Glutamatergic neuron (in vitro differentiated cells): ENCODE measurements at regions not wholly inside any gene's neighbourhood (a gene's known extent, or its start where the extent isn't known, plus 50 kb on each side); places are given as distances from the start of the nearest gene placed in this dataset.
"Not testable (repeated sequence)": the region's sequence is repeated elsewhere in the genome, so short reads cannot be mapped to it uniquely, and the experiment has no call there.

Experiments
- DNase-seq: peaks from one replicate; pipeline ENCODE4 v3.0.0; 2022
- H3K27ac Mint-ChIP-seq: one replicate; pipeline ENCODE4 v1.8.0; 2020; ENCODE audit warnings: mild to moderate bottlenecking, mixed read lengths, inconsistent platforms; ENCODE audit not compliant: unreplicated experiment
- H3K27me3 Mint-ChIP-seq: one replicate; pipeline ENCODE4 v1.8.0; 2020; ENCODE audit warnings: mild to moderate bottlenecking, moderate library complexity, mixed read lengths, inconsistent platforms; ENCODE audit not compliant: unreplicated experiment
- H3K36me3 Mint-ChIP-seq: one replicate; pipeline ENCODE4 v1.8.0; 2020; ENCODE audit warnings: mild to moderate bottlenecking, mixed read lengths, inconsistent platforms; ENCODE audit not compliant: unreplicated experiment
- H3K4me1 Mint-ChIP-seq: one replicate; pipeline ENCODE4 v1.8.0; 2020; ENCODE audit warnings: mild to moderate bottlenecking, low read depth, mixed read lengths, inconsistent platforms; ENCODE audit not compliant: unreplicated experiment
- H3K4me3 Mint-ChIP-seq: one replicate; pipeline ENCODE4 v1.8.0; 2020; ENCODE audit warnings: mild to moderate bottlenecking, mixed read lengths, inconsistent platforms; ENCODE audit not compliant: unreplicated experiment
- H3K9me3 Mint-ChIP-seq: one replicate; pipeline ENCODE4 v1.8.0; 2020; ENCODE audit warnings: mild to moderate bottlenecking, moderate library complexity, mixed read lengths, inconsistent platforms; ENCODE audit not compliant: unreplicated experiment
- CTCF ChIP-seq: fragments of 200-600 bp; sonication (generic); IDR thresholded peaks from one replicate; pipeline ENCODE4 v1.5.0; 2021; ENCODE audit not compliant: partially characterized antibody, unreplicated experiment

- H3K36me3 Mint-ChIP-seq = no peaks in the 10 kb centered on the region
Observed at GRCh38 chr1:165965857-165966256, 138.4 kb downstream of the UCK2 start.

GRCh38 chr1:165969366-165969765 is 142.0 kb downstream of the UCK2 start:
- not testable (repeated sequence) for H3K36me3 Mint-ChIP-seq, DNase-seq, H3K4me1 Mint-ChIP-seq, H3K27me3 Mint-ChIP-seq, H3K4me3 Mint-ChIP-seq, H3K9me3 Mint-ChIP-seq, H3K27ac Mint-ChIP-seq

More at GRCh38 chr1:165965857-165966256, 138.4 kb downstream of the UCK2 start:
- no peak for DNase-seq
- no peak for TF ChIP-seq CTCF
- Mint-ChIP-seq H3K27me3 (no peaks in the 10 kb centered on the region), H3K27ac (no peak overlapping the region), H3K4me1 (no peaks in the 10 kb centered on the region), H3K4me3 (no peak overlapping the region), H3K9me3 (no peaks in the 10 kb centered on the region)

- no peak for TF ChIP-seq CTCF
- peaks cover 4% of the 10 kb centered on the region for H3K9me3 Mint-ChIP-seq
- peaks cover 1% of the 10 kb centered on the region for H3K27me3 Mint-ChIP-seq
- H3K27ac Mint-ChIP-seq = no peak overlapping the region
- no peak overlapping the region for H3K4me3 Mint-ChIP-seq
- DNase-seq = no peak
- no peaks in the 10 kb centered on the region for H3K4me1 Mint-ChIP-seq
- no peaks in the 10 kb centered on the region for H3K36me3 Mint-ChIP-seq
Observed at GRCh38 chr1:165974598-165975131, 147.3 kb downstream of the UCK2 start.

- Mint-ChIP-seq H3K27ac (no peak overlapping the region), H3K9me3 (peaks cover 6% of the 10 kb centered on the region), H3K27me3 (peaks cover 5% of the 10 kb centered on the region), H3K36me3 (peaks cover 9% of the 10 kb centered on the region), H3K4me3 (no peak overlapping the region), H3K4me1 (no peaks in the 10 kb centered on the region)
- DNase-seq = no peak
- no peak for TF ChIP-seq CTCF
Observed at GRCh38 chr1:165988275-165988674, 160.9 kb downstream of the UCK2 start.

- no peak for DNase-seq
- TF ChIP-seq CTCF = no peak
- H3K27ac Mint-ChIP-seq = no peak overlapping the region
- peaks cover 5% of the 10 kb centered on the region for H3K36me3 Mint-ChIP-seq
- no peak overlapping the region for H3K4me3 Mint-ChIP-seq
- peaks cover 5% of the 10 kb centered on the region for H3K9me3 Mint-ChIP-seq
- H3K4me1 Mint-ChIP-seq = no peaks in the 10 kb centered on the region
- peaks cover 5% of the 10 kb centered on the region for H3K27me3 Mint-ChIP-seq
Observed at GRCh38 chr1:165988817-165989216, 161.4 kb downstream of the UCK2 start.

GRCh38 chr1:165992533-165992932 is 165.1 kb downstream of the UCK2 start:
- H3K4me3 Mint-ChIP-seq = no peak overlapping the region
- TF ChIP-seq CTCF = no peak
- no peak overlapping the region for H3K27ac Mint-ChIP-seq
- peaks cover 11% of the 10 kb centered on the region for H3K36me3 Mint-ChIP-seq
- no peak for DNase-seq
- H3K9me3 Mint-ChIP-seq = peaks cover 8% of the 10 kb centered on the region
- peaks cover 12% of the 10 kb centered on the region for H3K4me1 Mint-ChIP-seq
- H3K27me3 Mint-ChIP-seq = no peaks in the 10 kb centered on the region
